Thoracic aorta (tissue), 2 donors: ENCODE measurements at regions not wholly inside any gene's neighbourhood (a gene's known extent, or its start where the extent isn't known, plus 50 kb on each side); places are given as distances from the start of the nearest gene placed in this dataset.

ENCODE experiments used
- ATAC-seq: fragments of 150-250 bp; one replicate; pipeline ENCODE4 v1.8.0; 2017; ENCODE audit warnings: low read depth; ENCODE audit not compliant: insufficient number of reproducible peaks, low FRiP score
- DNase-seq: peaks from one replicate; pipeline ENCODE4 v3.0.0-alpha.2; 2020; ENCODE audit warnings: low spot score
- H3K27ac ChIP-seq, 2 donors: fragments of 200-600 bp; sonication (generic); 1 replicate in 1 of 2; 2 replicates in 1 of 2; pipeline ENCODE4 v1.5.1; 2016; ENCODE audit warnings: mild to moderate bottlenecking in 2 of 2, moderate library complexity in 2 of 2
- H3K27me3 ChIP-seq: fragments of 200-600 bp; sonication (generic); replicated peaks from 2 replicates; pipeline ENCODE4 v1.6.0; 2016; ENCODE audit warnings: mild to moderate bottlenecking; ENCODE audit not compliant: insufficient read depth
- H3K36me3 ChIP-seq: fragments of 200-600 bp; sonication (generic); one replicate; pipeline ENCODE4 v1.5.1; 2016
- H3K4me1 ChIP-seq, 2 donors: fragments of 200-600 bp; sonication (generic); 1 replicate in 1 of 2; 2 replicates in 1 of 2; pipeline versions ENCODE4 v1.5.1 to v1.6.0; 2016; ENCODE audit warnings: low read depth in 2 of 2, mild to moderate bottlenecking in 1 of 2; ENCODE audit not compliant: control insufficient read depth in 1 of 2
- H3K4me3 ChIP-seq: fragments of 200-600 bp; sonication (generic); 2 replicates; pipeline ENCODE4 v1.5.1; 2016; ENCODE audit warnings: mild to moderate bottlenecking
- H3K9me3 ChIP-seq: fragments of 200-600 bp; sonication (generic); 2 replicates; pipeline ENCODE4 v1.5.1; 2016
- CTCF ChIP-seq: fragments of 200-600 bp; sonication (generic); IDR thresholded peaks from one replicate; pipeline ENCODE4 v1.5.1; 2019; ENCODE audit warnings: antibody characterized with exemption

GRCh38 chr12:54749191-54749818, 101.1 kb upstream of the DCD start:
- H3K27ac ChIP-seq: no peak overlapping the region
- ATAC-seq: no peak
- DNase-seq: no peak
- no peaks in the 10 kb centered on the region for H3K4me1 ChIP-seq
- H3K27me3 ChIP-seq: no peaks in the 10 kb centered on the region
- H3K9me3 ChIP-seq: no peaks in the 10 kb centered on the region
- H3K4me3 ChIP-seq: no peak overlapping the region
- TF ChIP-seq CTCF: peak; percentile 55
- no peaks in the 10 kb centered on the region for H3K36me3 ChIP-seq

GRCh38 chr12:54744590-54744989, 96.4 kb upstream of the DCD start:
- no peaks in the 10 kb centered on the region for H3K9me3 ChIP-seq
- no peaks in the 10 kb centered on the region for H3K27me3 ChIP-seq
- no peak overlapping the region for H3K4me3 ChIP-seq
- no peaks in the 10 kb centered on the region for H3K36me3 ChIP-seq
- no peaks in the 10 kb centered on the region for H3K4me1 ChIP-seq
- no peak for TF ChIP-seq CTCF
- no peak for ATAC-seq
- no peak overlapping the region for H3K27ac ChIP-seq
- DNase-seq: no peak

- H3K4me1 ChIP-seq: no peaks in the 10 kb centered on the region
- H3K27me3 ChIP-seq: no peaks in the 10 kb centered on the region
- no peak overlapping the region for H3K4me3 ChIP-seq
- ATAC-seq (no peak), DNase-seq (no peak)
- H3K9me3 ChIP-seq: no peaks in the 10 kb centered on the region
- no peak overlapping the region for H3K27ac ChIP-seq
- H3K36me3 ChIP-seq: no peaks in the 10 kb centered on the region
- TF ChIP-seq CTCF: no peak
Measured at GRCh38 chr12:54740882-54741281, 92.7 kb upstream of the DCD start.

- TF ChIP-seq CTCF: no peak
- no peaks in the 10 kb centered on the region for H3K4me1 ChIP-seq
- H3K36me3 ChIP-seq: no peaks in the 10 kb centered on the region
- no peak overlapping the region for H3K4me3 ChIP-seq
- H3K27me3 ChIP-seq: no peaks in the 10 kb centered on the region
- no peak overlapping the region for H3K27ac ChIP-seq
- DNase-seq (no peak), ATAC-seq (no peak)
- no peaks in the 10 kb centered on the region for H3K9me3 ChIP-seq
Measured at GRCh38 chr12:54736549-54736948, 88.4 kb upstream of the DCD start.

- no peak for DNase-seq
- no peaks in the 10 kb centered on the region for H3K9me3 ChIP-seq
- no peak overlapping the region for H3K4me3 ChIP-seq
- no peaks in the 10 kb centered on the region for H3K36me3 ChIP-seq
- H3K27me3 ChIP-seq: no peaks in the 10 kb centered on the region
- no peak for TF ChIP-seq CTCF
- no peaks in the 10 kb centered on the region for H3K4me1 ChIP-seq
- H3K27ac ChIP-seq: no peak overlapping the region
- no peak for ATAC-seq
Measured at GRCh38 chr12:54734196-54734950, 86.2 kb upstream of the DCD start.
